Stimulated activated memory B cell treated with anti-CD40 and anti-IgM and Interleukin-4, amounts not matched to agents 10 μg/mL and 1 μg/mL and 100 μg/mL, for 72 hours (primary cell): ENCODE measurements at regions not wholly inside any gene's neighbourhood (a gene's known extent, or its start where the extent isn't known, plus 50 kb on each side); places are given as distances from the start of the nearest gene placed in this dataset.

ENCODE experiments used
- ATAC-seq: fragments of 150-1000 bp; cut with Tn5 transposase; 2 replicates; pipeline ENCODE4 v1.10.0; 2021
- H3K27ac Mint-ChIP-seq: one replicate; pipeline ENCODE4 v1.8.0; 2022; ENCODE audit warnings: mild to moderate bottlenecking, mixed read lengths
- H3K27me3 Mint-ChIP-seq: one replicate; pipeline ENCODE4 v1.8.0; 2022; ENCODE audit warnings: mixed read lengths
- H3K36me3 Mint-ChIP-seq: one replicate; pipeline ENCODE4 v1.8.0; 2022; ENCODE audit warnings: mixed read lengths
- H3K4me1 Mint-ChIP-seq: one replicate; pipeline ENCODE4 v1.8.0; 2022; ENCODE audit warnings: mixed read lengths
- H3K4me3 Mint-ChIP-seq: one replicate; pipeline ENCODE4 v1.8.0; 2022; ENCODE audit warnings: mild to moderate bottlenecking, moderate library complexity, mixed read lengths
- H3K9me3 Mint-ChIP-seq: one replicate; pipeline ENCODE4 v1.8.0; 2022; ENCODE audit warnings: mixed read lengths

DNA sequence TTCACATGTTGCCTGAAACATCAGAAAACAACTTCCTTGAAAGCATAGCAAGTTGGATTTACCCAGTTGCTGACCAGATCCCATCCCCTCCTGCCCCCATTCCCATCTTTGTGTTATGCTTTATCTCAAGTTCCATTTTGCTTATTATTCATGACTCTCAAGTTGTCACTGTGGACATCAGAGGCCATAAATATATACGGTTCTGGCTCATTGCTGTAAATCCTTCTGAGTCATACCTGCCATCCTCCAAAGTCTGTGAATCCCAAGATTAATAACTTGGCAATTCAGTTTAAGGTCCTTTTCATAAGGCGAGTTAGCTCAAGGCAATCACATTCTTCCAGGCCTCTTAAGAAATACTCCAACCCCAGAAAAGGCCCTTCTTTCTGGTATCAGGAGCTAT lies 126.2 kb upstream of the C2CD4B start:
- no peak overlapping the region for H3K27ac Mint-ChIP-seq

DNA sequence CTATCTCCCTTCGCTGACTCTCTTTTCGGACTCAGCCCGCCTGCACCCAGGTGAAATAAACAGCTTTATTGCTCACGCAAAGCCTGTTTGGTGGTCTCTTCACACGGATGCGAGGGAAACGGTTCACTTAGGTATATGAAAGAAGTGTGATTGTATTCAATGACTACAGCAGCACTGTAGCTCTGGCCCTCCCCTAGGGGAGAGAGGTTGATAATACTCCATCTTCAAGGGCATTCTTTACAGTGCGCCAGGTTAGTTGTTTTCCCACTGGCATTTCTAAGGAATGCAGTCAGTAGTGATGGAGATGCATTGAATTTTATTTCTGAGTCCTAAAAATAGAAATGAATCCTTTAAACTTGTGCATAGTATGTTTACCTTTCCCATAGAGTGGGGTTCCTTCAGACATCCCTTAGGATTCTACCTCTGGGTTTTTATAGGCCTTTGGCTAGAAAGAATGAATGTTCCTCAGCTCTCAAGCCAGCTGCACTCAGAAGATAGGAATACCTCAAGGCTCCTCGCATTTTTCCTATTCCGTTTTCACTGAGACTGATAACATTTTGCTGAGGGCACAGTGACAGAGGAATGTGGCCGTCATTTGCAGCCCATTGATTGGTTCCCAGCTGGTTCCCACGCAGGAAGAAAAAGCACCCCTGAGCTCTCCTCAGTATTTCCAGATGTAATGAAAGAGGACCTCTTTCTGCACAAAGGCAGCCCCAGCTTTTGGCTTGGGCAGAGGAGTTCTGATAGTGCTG lies 131.8 kb upstream of the C2CD4B start:
- Mint-ChIP-seq H3K27me3 (peaks cover 21% of the 10 kb centered on the region), H3K9me3 (peaks cover 2% of the 10 kb centered on the region), H3K27ac (no peak overlapping the region), H3K36me3 (no peaks in the 10 kb centered on the region), H3K4me3 (no peak overlapping the region), H3K4me1 (no peaks in the 10 kb centered on the region)
- ATAC-seq: no peak

More for the DNA sequence above, 126.2 kb upstream of the C2CD4B start:
- no peaks in the 10 kb centered on the region for H3K4me1 Mint-ChIP-seq
- H3K36me3 Mint-ChIP-seq: no peaks in the 10 kb centered on the region
- H3K27me3 Mint-ChIP-seq: peaks cover 28% of the 10 kb centered on the region
- no peak for ATAC-seq
- peaks cover 2% of the 10 kb centered on the region for H3K9me3 Mint-ChIP-seq
- H3K4me3 Mint-ChIP-seq: no peak overlapping the region

DNA sequence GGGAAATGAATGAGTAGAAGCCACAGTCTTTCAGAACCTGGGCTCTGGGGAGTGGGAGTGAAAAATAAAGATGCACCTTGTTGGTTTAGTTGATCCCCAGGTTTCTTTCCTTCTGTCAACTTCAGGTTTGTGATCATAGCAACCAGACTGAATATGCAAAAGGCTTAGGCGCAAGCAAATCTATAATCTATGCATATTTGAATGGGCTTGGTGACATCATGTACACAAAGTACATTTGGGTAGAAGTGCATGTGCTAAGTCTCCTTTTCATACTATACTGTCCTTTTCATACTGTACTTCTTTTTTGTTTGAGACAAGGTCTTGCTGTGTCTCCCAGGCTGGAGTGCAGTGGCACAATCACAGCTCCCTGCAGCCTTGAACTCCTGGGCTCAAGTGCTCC lies 132.4 kb upstream of the C2CD4B start:
- ATAC-seq: no peak
- no peak overlapping the region for H3K4me3 Mint-ChIP-seq
- peaks cover 2% of the 10 kb centered on the region for H3K9me3 Mint-ChIP-seq
- H3K27me3 Mint-ChIP-seq: peaks cover 15% of the 10 kb centered on the region
- H3K36me3 Mint-ChIP-seq: no peaks in the 10 kb centered on the region
- no peaks in the 10 kb centered on the region for H3K4me1 Mint-ChIP-seq
- H3K27ac Mint-ChIP-seq: no peak overlapping the region

DNA sequence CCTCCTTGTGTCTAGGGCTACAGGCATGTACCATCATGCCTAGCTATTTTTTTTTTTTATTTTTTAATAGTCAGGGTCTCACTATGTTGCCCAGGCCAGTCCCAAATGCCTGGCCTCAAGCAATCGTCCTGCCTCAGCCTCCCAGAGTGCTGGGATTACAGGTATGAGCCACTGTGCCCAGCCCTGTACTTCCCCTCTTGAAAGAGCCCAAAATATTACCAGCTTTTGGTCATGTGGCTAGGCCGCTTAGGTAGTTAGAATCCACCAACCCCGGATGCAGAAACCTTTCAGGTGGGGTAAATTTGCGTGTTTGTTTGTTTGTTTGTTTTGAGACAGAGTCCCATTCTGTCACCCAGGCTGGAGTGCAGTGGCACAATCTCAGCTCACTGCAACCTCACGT lies 132.8 kb upstream of the C2CD4B start:
- Mint-ChIP-seq H3K9me3 (peaks cover 2% of the 10 kb centered on the region), H3K27ac (no peak overlapping the region), H3K4me1 (no peaks in the 10 kb centered on the region), H3K4me3 (no peak overlapping the region), H3K36me3 (no peaks in the 10 kb centered on the region), H3K27me3 (peaks cover 14% of the 10 kb centered on the region)
- no peak for ATAC-seq

DNA sequence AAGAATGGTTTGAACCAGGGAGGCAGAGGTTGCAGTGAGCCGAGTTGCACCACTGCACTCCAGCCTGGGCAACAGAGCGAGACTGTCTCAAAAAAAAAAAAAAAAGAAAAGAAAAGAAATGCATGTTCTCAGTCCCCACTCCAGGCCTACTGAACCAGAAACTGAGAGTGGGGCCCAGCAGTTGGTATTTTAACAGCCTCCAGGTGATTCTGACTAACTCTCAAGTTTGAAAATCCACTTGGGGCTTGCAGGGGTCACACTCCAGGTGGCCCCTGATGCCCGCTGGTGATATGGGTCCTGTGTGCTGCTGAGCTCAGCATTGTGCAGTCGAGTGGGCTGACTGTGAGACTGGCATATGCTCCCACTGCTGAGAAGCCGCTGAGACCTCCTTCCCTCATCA lies 133.7 kb upstream of the C2CD4B start:
- H3K36me3 Mint-ChIP-seq: no peaks in the 10 kb centered on the region
- peaks cover 14% of the 10 kb centered on the region for H3K27me3 Mint-ChIP-seq
- H3K9me3 Mint-ChIP-seq: peaks cover 2% of the 10 kb centered on the region
- no peak overlapping the region for H3K4me3 Mint-ChIP-seq
- no peak for ATAC-seq
- no peak overlapping the region for H3K27ac Mint-ChIP-seq
- H3K4me1 Mint-ChIP-seq: no peaks in the 10 kb centered on the region

DNA sequence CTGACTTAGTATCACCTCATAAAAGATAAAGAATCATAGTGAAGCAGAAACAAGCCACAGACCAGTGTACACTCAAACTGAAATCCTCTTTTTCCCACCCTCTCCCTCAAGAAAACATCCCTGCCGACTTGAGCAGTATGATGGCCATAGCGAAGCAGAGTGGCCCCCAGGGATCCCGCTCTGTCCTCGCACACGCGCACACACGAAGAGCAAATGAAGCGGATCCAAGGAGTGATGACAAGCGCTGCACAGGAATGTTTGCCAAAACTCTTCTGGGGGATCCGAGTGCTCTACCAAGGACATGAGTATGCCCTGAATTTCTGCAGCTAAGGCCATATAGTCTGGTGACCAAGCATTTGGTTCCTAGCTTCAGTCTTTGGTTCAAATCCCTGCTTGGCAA lies 134.5 kb upstream of the C2CD4B start:
- peaks cover under 1% of the 10 kb centered on the region for H3K9me3 Mint-ChIP-seq
- H3K27ac Mint-ChIP-seq: no peak overlapping the region
- ATAC-seq: no peak
- H3K27me3 Mint-ChIP-seq: peaks cover 14% of the 10 kb centered on the region
- H3K4me1 Mint-ChIP-seq: no peaks in the 10 kb centered on the region
- H3K4me3 Mint-ChIP-seq: no peak overlapping the region
- H3K36me3 Mint-ChIP-seq: no peaks in the 10 kb centered on the region

DNA sequence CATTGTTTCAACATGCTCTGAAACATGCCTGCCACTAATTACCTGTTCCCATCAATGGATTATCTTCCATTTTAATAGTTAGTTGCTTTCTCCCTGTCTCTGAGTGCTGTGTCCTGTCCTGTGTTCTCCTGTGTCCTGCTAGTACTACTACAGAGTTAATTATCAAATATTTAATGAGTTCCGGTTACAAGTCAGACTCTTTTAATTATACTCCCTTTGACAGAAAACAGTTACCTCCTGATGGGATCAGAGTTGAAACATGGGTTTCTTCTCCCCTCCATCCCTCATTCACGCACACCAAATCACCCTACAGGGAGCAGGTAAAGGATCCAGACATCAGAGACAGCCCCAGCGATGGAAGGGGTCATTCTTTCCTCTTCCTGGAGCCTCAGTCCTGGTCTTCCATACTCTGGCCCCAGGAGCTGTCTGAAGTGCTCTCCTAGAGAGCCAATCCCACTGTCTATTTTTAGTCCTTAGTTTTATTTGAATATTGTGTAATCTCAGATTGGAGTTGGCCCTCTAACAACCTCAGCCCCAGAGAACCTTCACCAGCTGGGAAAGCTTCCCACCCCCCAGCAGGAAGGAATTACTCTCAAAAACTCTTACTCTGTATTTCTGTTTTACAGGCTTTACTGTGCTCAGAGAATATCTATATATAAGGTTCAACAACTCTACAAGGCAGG lies 137.0 kb upstream of the C2CD4B start:
- Mint-ChIP-seq H3K9me3 (no peaks in the 10 kb centered on the region), H3K4me3 (no peak overlapping the region), H3K4me1 (peaks cover 6% of the 10 kb centered on the region), H3K36me3 (no peaks in the 10 kb centered on the region), H3K27me3 (peaks cover 23% of the 10 kb centered on the region), H3K27ac (no peak overlapping the region)
- ATAC-seq: no peak

DNA sequence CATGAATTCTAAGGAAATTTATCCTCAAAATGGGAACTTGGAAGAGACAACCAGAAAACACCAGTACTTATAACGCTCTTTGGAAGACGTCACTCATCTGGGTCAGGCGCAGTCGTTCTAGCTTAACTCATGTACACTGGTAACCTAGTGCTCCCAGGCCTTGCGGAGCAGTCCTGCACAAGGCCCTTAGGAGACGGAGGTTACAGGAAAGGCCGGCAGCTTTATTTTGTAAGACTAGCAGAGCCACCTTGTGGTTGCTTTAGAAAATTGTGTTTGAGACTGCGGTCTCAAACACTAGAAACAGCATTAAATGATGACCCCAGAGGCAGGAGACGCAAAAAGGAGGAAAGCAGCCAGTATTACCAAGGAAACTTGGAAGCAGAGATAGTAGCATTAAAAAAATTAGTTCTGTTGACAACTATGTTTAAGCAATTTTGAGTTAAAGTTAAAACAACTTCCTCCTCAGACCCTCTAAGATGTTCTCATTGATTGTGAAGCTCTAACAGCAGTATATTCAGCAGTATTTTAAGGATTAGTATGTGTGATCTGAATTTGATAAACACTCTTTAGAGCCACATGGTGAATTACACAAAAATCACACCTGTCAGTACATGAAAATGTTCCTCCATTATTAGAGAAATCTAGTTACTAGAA lies 141.9 kb upstream of the C2CD4B start:
- Mint-ChIP-seq H3K9me3 (no peaks in the 10 kb centered on the region), H3K4me1 (peaks cover 6% of the 10 kb centered on the region), H3K4me3 (no peak overlapping the region), H3K27me3 (peaks cover 44% of the 10 kb centered on the region), H3K36me3 (no peaks in the 10 kb centered on the region), H3K27ac (no peak overlapping the region)
- ATAC-seq: no peak

DNA sequence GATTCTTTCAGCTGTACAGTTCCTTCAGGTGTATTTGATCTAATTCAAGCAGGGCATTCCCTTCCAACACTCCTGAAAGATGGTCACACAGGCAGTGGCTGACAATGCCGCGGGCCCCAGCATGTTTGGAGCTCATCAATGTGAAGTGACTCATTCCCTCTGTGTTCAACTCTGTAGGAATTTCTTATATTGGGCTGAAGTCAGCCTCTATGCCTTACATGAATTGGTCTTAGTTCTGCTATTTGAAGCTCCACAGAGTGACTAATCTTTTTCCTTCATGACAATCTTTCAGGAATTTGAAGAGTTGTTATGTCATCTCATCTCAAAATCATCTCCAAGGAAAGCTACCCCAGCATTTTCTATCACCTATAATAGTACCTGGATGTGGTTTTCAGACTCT lies 142.5 kb upstream of the C2CD4B start:
- Mint-ChIP-seq H3K9me3 (peaks cover 3% of the 10 kb centered on the region), H3K4me3 (no peak overlapping the region), H3K27ac (no peak overlapping the region), H3K4me1 (peaks cover 6% of the 10 kb centered on the region), H3K36me3 (no peaks in the 10 kb centered on the region), H3K27me3 (peaks cover 50% of the 10 kb centered on the region)
- ATAC-seq: no peak

DNA sequence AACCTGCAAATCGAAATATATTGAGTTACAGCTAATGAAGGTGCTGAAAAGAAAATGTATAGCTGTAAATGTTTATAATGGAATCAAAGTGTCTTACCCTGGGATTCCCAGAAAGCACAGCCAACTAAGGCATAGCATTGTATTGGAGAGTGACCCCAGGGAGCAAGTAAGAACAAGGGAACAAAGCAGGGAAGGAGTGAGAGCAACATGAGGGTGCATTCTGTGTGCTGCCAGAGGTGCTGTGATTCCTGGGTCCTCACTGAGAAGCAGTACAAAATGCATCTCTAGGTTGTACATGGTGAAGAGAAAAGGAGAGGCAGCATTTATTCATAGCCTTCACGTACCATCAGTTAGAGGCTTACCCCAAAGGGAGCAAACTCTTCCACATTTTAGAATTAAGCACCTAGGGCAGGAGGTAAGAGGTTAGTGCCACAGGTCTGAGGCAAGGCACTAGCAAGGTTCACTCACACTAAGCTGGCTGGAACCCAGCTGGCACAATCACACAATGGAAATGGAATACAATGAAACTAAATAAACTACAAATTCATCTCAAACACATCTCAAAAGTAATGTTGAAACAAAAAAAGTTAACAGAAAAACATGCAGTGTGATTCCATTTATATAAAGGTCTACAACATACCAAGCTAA lies 151.5 kb upstream of the C2CD4B start:
- Mint-ChIP-seq H3K9me3 (peaks cover 3% of the 10 kb centered on the region), H3K36me3 (no peaks in the 10 kb centered on the region), H3K4me1 (no peaks in the 10 kb centered on the region), H3K4me3 (no peak overlapping the region), H3K27me3 (peaks cover 14% of the 10 kb centered on the region), H3K27ac (no peak overlapping the region)
- no peak for ATAC-seq

DNA sequence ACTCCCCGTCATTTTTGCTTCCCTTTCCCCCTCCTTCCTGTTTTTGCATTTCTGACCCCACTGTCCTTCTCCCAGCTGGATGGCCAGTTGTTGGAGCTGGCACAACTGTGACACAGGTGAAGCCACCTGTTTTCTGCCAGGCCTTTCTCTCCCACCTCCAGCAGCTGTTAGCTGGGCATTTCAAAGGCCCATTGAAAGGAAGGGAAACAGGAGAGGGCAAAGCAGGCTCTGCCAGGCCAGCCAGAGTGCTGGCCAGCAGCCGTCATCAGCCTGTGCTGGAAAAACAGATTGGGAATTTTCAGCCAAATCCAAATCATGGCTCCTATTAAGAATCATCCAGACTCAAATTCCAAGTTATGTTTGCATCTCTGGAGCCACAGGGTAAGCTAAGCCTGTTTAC lies 155.2 kb upstream of the C2CD4B start:
- Mint-ChIP-seq H3K27ac (no peak overlapping the region), H3K36me3 (no peaks in the 10 kb centered on the region), H3K4me1 (no peaks in the 10 kb centered on the region)

DNA sequence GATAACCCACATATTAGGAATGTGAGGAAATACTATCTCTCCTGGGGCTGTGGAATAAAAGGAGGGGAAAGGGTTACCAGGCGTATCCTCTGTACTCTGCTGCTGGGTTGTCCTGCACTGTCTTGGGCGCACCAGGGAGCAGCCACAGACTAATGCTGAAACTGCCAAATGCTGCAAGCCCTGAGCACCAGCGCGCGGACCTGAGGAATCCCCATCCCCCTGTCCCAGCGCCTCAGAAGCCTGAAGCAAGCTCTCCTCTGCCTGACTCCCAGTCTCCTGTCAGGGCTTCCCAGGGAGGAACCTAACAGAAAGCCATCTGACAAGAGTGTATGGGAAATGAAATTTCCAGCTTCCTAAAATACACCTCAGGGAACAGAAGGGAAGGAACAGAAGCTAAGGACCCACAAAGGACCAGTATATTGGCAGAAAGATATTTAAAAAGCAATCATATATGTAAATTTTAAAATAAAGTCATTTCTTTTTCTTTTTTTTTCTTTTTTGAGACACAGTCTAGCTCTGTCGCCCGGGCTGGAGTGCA lies 158.3 kb upstream of the C2CD4B start:
- Mint-ChIP-seq H3K9me3 (no peaks in the 10 kb centered on the region), H3K27me3 (peaks cover 12% of the 10 kb centered on the region), H3K36me3 (no peaks in the 10 kb centered on the region), H3K4me3 (no peak overlapping the region), H3K27ac (no peak overlapping the region), H3K4me1 (no peaks in the 10 kb centered on the region)
- no peak for ATAC-seq

More for the DNA sequence above, 155.2 kb upstream of the C2CD4B start:
- no peak for ATAC-seq
- peaks cover 12% of the 10 kb centered on the region for H3K27me3 Mint-ChIP-seq
- H3K9me3 Mint-ChIP-seq: no peaks in the 10 kb centered on the region
- H3K4me3 Mint-ChIP-seq: no peak overlapping the region

DNA sequence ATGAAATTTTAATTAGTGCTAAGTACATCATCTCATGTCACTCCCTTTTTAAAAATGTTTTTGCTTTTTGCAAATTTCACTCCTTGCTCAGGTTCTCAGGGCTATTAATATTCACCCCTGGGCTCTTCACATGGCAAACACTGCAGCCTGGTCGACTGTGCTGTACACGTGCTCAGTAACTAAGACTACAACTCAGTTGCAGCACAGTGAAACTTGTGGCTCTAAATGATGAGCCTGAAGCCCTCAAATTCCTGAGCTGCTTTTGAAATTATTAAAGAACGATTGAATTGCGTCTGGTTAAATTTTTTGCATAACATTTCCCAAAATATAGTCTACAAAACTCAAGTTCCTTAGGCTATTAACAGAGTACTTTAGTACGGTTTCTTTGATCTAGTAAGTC lies 159.3 kb upstream of the C2CD4B start:
- H3K4me1 Mint-ChIP-seq: no peaks in the 10 kb centered on the region
- H3K27ac Mint-ChIP-seq: no peak overlapping the region
- no peak for ATAC-seq
- no peak overlapping the region for H3K4me3 Mint-ChIP-seq
- no peaks in the 10 kb centered on the region for H3K36me3 Mint-ChIP-seq
- peaks cover 12% of the 10 kb centered on the region for H3K27me3 Mint-ChIP-seq
- no peaks in the 10 kb centered on the region for H3K9me3 Mint-ChIP-seq

DNA sequence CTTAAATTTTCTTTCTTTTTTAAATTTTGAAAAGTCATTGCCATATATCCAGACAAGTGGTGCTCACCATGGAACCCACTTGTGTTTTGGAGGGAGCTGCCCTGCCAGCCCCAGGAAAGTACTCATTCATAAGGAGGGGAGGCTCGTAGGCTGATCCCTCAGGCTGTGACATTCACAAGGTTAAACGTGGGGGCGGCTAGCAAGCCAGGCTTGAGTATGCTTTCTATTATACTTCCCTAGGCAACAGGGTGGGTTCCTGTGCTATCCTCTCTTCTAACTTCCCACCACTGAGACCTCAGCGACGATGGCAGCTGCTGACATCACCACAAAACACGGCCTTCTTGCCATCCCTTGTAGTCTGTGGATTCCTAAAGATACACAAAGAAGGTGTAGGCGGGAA lies 160.5 kb upstream of the C2CD4B start:
- peaks cover 12% of the 10 kb centered on the region for H3K27me3 Mint-ChIP-seq
- no peak for ATAC-seq
- H3K27ac Mint-ChIP-seq: no peak overlapping the region
- H3K4me3 Mint-ChIP-seq: no peak overlapping the region
- H3K9me3 Mint-ChIP-seq: no peaks in the 10 kb centered on the region
- H3K4me1 Mint-ChIP-seq: no peaks in the 10 kb centered on the region
- no peaks in the 10 kb centered on the region for H3K36me3 Mint-ChIP-seq

DNA sequence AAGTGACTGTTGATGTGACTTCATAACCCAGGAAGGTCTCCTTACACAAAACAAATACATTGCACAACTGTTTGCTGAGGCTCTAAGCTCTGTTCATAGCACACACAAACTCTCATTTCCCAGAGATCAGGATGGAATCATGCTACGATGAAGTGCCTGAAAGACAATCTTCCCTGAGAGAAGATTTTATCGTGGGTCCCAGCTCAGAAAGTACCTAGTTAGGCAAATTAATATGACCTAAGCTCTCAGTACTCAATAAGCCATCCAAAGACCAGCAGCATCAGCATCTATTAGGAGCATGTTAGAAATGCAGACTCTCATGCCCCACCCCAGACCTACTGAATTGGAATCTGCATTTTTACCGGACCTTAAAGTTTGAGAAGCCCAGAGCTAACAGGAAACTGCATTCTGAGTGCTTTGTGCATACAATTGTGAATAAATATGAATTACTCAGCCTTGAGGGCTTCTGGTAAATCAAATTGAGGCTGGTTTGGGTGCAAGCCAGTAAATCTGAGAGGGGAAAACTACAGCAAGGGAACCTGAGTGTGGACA lies 161.5 kb upstream of the C2CD4B start:
- no peaks in the 10 kb centered on the region for H3K36me3 Mint-ChIP-seq
- no peaks in the 10 kb centered on the region for H3K9me3 Mint-ChIP-seq
- no peak overlapping the region for H3K27ac Mint-ChIP-seq
- H3K27me3 Mint-ChIP-seq: peaks cover 12% of the 10 kb centered on the region
- H3K4me1 Mint-ChIP-seq: no peaks in the 10 kb centered on the region
- H3K4me3 Mint-ChIP-seq: no peak overlapping the region
- ATAC-seq: no peak
